Esophagus muscularis mucosa (tissue), 3 donors: ENCODE measurements at regions not wholly inside any gene's neighbourhood (a gene's known extent, or its start where the extent isn't known, plus 50 kb on each side); places are given as distances from the start of the nearest gene placed in this dataset.

Experiments used
- CTCF ChIP-seq, 3 experiments: fragments of 200-600 bp in 2 of 3; fragments of 450-650 bp in 1 of 3; sonication (generic) in 2 of 3; IDR thresholded peaks; one replicate each; pipeline ENCODE4 v1.5.1; 2017 to 2019; ENCODE audit warnings: antibody characterized with exemption in 3 of 3, mild to moderate bottlenecking in 2 of 3, moderate library complexity in 1 of 3
- POLR2A ChIP-seq: fragments of 450-650 bp; IDR thresholded peaks from one replicate; pipeline ENCODE4 v1.6.1; 2017; ENCODE audit warnings: antibody characterized with exemption, moderate library complexity, mild to moderate bottlenecking, low read depth

GRCh38 chr12:83779526-83779925, 1092.8 kb downstream of the TMTC2 start:
- TF ChIP-seq CTCF (IDR thresholded peaks at IDR 0.05) (no peak), POLR2A (no peak)
